Endothelial cell (in vitro differentiated cells): ENCODE measurements at regions not wholly inside any gene's neighbourhood (a gene's known extent, or its start where the extent isn't known, plus 50 kb on each side); places are given as distances from the start of the nearest gene placed in this dataset.
"Not testable (repeated sequence)": the region's sequence is repeated elsewhere in the genome, so short reads cannot be mapped to it uniquely, and the experiment has no call there.

ENCODE experiments used
- DNase-seq: peaks from one replicate; pipeline ENCODE4 v3.0.0; 2021; ENCODE audit warnings: low spot score
- H3K27ac Mint-ChIP-seq: one replicate; pipeline ENCODE4 v1.8.0; 2021; ENCODE audit warnings: mixed read lengths, inconsistent platforms; ENCODE audit not compliant: unreplicated experiment
- H3K27me3 Mint-ChIP-seq: one replicate; pipeline ENCODE4 v1.8.0; 2021; ENCODE audit warnings: mild to moderate bottlenecking, moderate library complexity, mixed read lengths, inconsistent platforms; ENCODE audit not compliant: unreplicated experiment
- H3K36me3 Mint-ChIP-seq: one replicate; pipeline ENCODE4 v1.8.0; 2021; ENCODE audit warnings: mild to moderate bottlenecking, low read depth, mixed read lengths, inconsistent platforms; ENCODE audit not compliant: unreplicated experiment
- H3K4me1 Mint-ChIP-seq: one replicate; pipeline ENCODE4 v1.8.0; 2021; ENCODE audit warnings: mild to moderate bottlenecking, mixed read lengths, inconsistent platforms; ENCODE audit not compliant: unreplicated experiment
- H3K4me3 Mint-ChIP-seq: one replicate; pipeline ENCODE4 v1.8.0; 2021; ENCODE audit warnings: mild to moderate bottlenecking, mixed read lengths, inconsistent platforms; ENCODE audit not compliant: unreplicated experiment
- H3K9me3 Mint-ChIP-seq: one replicate; pipeline ENCODE4 v1.8.0; 2021; ENCODE audit warnings: mixed read lengths, inconsistent platforms; ENCODE audit not compliant: unreplicated experiment
- TF ChIP-seq, protein P1 (sequence below): fragments of 200-600 bp; sonication (generic); IDR thresholded peaks from one replicate; pipeline ENCODE4 v1.5.0; 2021; ENCODE audit warnings: antibody characterized with exemption; ENCODE audit not compliant: unreplicated experiment

DNA sequence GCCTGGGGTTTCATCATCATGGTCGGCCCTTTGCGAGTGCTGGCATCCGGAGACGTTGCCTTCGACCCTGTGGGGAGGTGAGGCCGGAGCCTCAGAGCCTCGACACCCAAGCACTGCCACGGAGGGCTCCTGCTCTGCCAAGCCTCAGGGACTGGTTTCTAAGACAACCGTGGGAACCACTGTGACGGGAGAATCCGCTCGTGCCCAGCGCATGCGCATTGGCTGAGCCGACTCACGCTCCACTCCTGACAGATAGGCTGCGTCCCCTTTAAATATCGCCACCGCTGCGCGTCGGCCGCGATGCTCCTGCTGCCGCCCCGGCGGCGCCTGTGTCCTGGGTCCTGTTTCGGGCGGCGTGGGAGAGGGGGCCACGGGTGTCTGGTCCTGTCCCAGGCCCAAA lies 690.6 kb upstream of the TPTE start:
- H3K27ac Mint-ChIP-seq, H3K27me3 Mint-ChIP-seq, H3K4me1 Mint-ChIP-seq, H3K36me3 Mint-ChIP-seq, H3K4me3 Mint-ChIP-seq, DNase-seq, H3K9me3 Mint-ChIP-seq: not testable (repeated sequence)

DNA sequence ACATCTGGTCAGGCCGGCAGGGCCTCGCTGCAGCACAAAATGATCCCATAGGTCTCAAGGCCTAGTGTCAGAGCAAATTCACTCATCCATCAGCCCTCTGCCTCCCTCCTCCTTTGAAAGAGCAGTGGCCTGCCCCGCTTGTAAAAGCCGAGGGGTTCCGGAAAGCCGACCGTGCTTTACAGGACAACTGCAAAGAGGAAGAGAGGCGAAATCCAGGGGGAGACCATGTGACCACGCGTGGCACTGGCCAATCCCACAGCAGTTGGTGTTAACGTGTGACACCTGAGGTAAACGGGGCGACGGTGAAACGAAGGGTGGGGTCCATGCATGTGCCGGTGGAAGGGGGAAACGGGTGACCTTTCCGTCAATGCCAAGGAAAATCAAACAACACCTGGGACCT lies 688.6 kb upstream of the TPTE start:
- H3K27me3 Mint-ChIP-seq, H3K4me3 Mint-ChIP-seq, H3K9me3 Mint-ChIP-seq, DNase-seq, H3K4me1 Mint-ChIP-seq, H3K36me3 Mint-ChIP-seq, H3K27ac Mint-ChIP-seq: not testable (repeated sequence)

DNA sequence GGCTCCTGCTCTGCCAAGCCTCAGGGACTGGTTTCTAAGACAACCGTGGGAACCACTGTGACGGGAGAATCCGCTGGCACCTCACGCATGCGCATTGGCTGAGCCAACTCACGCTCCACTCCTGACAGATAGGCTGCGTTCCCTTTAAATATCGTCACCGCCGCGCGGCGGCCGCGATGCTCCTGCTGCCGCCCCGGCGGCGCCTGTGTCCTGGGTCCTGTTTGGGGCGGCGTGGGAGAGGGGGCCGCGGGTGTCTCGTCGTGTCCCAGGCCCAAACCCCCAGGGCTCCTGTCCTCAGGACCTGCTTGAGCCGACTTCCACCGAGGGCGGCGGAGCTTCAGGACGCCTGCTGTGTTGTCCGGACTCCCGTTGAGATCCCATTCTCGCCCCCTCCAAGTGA lies 684.8 kb upstream of the TPTE start:
- Mint-ChIP-seq H3K9me3 (peaks cover 32% of the 10 kb centered on the region), H3K36me3 (peaks cover 18% of the 10 kb centered on the region)

DNA sequence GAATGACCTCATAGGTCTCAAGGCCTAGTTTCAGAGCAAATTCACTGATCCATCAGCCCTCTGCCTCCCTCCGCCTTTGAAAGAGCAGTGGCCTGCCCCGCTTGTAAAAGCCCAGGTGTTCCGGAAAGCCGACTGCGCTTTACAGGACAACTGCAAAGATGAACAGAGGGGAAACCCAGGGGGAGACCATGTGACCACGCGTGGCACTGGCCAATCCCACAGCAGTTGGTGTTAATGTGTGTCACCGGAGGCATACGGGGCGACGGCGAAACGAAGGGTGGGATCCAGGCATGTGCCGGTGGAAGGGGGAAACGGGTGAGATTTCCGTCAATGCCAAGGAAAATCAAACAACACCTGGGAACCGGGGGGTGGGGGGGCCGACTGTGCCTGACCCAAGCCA lies 684.4 kb upstream of the TPTE start:
- Mint-ChIP-seq H3K4me3 (peak overlapping the region; percentile 11), H3K27me3 (peaks cover 28% of the 10 kb centered on the region), H3K36me3 (peaks cover 18% of the 10 kb centered on the region), H3K9me3 (peaks cover 33% of the 10 kb centered on the region)
- not testable (repeated sequence) for H3K4me1 Mint-ChIP-seq, H3K27ac Mint-ChIP-seq, DNase-seq

More for the DNA sequence above, 684.8 kb upstream of the TPTE start:
- not testable (repeated sequence) for H3K4me3 Mint-ChIP-seq, DNase-seq, H3K4me1 Mint-ChIP-seq, H3K27ac Mint-ChIP-seq
- peaks cover 28% of the 10 kb centered on the region for H3K27me3 Mint-ChIP-seq

DNA sequence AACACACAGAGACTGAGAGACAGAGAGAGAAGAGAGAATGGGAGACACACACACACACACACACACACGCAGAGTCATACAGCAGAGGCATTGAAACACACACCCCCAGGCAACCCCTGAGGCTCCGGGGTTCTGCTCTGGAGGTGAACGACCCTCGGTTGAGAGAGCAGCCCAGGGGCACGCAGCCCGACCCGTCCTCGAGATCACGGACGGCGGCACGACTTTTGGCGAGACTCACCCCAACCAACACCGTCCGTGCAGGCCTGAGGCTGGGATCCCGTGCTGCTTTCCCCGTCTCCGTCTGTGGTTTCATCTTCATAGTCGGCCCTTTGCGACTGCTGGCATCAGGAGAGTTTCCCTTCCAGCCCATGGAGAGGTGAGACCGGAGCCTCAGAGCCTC lies 683.9 kb upstream of the TPTE start:
- not testable (repeated sequence) for H3K27ac Mint-ChIP-seq, DNase-seq, H3K4me3 Mint-ChIP-seq, H3K4me1 Mint-ChIP-seq
- peaks cover 18% of the 10 kb centered on the region for H3K36me3 Mint-ChIP-seq
- peaks cover 28% of the 10 kb centered on the region for H3K27me3 Mint-ChIP-seq
- H3K9me3 Mint-ChIP-seq, result peaks cover 35% of the 10 kb centered on the region

DNA sequence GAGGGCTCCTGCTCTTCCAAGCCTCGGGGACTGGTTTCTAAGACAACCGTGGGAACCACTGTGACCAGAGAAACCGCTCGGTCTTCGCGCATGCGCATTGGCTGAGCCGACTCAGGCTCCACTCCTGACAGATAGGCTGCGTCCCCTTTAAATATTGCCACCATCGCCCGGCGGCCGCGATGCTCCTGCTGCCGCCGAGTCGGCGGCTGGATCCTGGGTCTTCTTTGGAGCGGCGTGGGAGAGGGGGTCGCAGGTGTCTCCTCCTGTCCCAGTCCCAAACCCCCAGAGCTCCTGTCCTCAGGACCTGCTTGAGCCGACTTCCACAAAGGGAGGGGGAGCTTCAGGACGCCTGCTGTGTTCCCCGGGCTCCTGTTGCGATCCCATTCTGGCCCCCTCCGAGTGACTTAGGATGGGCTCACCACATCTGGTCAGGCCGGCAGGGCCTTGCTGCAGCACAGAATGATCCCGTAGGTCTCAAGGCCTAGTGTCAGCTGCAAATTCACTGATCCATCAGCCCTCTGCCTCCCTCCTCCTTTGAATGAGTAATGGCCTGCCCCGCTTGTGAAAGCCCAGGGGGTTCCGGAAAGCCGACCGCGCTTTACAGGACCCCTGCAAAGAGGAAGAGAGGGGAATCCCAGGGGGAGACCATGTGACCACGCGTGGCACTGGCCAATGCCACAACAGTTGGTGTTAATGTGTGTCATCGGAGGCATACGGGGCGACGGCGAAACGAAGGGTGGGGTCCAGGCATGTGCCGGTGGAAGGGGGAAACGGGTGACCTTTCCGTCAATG lies 683.2 kb upstream of the TPTE start:
- peaks cover 18% of the 10 kb centered on the region for H3K36me3 Mint-ChIP-seq
- peaks cover 28% of the 10 kb centered on the region for H3K27me3 Mint-ChIP-seq
- DNase-seq, result no peak
- TF ChIP-seq, protein P1, sequence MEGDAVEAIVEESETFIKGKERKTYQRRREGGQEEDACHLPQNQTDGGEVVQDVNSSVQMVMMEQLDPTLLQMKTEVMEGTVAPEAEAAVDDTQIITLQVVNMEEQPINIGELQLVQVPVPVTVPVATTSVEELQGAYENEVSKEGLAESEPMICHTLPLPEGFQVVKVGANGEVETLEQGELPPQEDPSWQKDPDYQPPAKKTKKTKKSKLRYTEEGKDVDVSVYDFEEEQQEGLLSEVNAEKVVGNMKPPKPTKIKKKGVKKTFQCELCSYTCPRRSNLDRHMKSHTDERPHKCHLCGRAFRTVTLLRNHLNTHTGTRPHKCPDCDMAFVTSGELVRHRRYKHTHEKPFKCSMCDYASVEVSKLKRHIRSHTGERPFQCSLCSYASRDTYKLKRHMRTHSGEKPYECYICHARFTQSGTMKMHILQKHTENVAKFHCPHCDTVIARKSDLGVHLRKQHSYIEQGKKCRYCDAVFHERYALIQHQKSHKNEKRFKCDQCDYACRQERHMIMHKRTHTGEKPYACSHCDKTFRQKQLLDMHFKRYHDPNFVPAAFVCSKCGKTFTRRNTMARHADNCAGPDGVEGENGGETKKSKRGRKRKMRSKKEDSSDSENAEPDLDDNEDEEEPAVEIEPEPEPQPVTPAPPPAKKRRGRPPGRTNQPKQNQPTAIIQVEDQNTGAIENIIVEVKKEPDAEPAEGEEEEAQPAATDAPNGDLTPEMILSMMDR, result no peak
- H3K27ac Mint-ChIP-seq, result peak overlapping the region; percentile 70
- H3K9me3 Mint-ChIP-seq, result peaks cover 40% of the 10 kb centered on the region
- no peaks in the 10 kb centered on the region for H3K4me1 Mint-ChIP-seq
- H3K4me3 Mint-ChIP-seq, result peak overlapping the region; percentile 85

DNA sequence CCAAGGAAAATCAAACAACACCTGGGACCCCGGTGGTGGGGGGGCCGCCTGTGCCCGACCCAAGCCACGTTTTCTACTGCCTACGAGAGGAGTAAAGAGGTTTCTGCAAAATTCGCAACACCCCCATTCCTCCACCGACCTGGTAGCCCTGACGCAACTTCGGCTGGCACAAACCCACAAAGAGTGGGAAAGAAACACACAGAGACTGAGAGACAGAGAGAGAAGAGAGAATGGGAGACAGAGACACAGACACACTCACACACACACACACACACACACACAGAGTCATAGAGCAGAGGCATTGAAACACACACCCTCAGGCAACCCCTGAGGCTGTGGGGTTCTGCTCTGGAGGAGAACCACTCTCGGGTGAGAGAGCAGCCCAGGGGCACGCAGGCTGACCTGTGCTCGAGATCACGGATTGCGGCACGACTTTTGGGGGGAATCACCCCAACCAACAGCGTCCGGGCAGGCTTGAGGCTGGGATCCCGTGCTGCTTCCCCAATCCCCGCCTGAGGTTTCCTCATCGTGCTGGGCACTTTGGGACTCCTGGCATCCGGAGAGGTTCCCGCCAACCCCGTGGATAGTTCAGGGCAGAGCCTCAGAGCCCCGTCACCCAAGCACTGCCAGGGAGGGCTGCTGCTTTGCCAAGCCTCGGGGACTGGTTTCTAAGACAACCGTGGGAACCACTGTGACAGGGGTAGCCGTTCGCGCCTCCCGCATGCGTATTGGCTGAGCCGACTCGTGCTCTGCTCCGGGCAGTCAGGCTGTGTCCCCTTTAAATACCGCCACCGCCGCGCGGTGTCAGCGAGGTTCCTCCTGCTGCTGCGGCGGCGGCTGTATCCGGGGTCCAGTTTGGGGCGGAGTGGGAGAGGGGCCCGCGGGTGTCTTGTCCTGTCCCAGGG lies 682.4 kb upstream of the TPTE start:
- peak overlapping the region; percentile 85 for H3K4me3 Mint-ChIP-seq
- no peak for DNase-seq
- H3K36me3 Mint-ChIP-seq, result peaks cover 18% of the 10 kb centered on the region
- TF ChIP-seq, protein P1, result no peak
- H3K4me1 Mint-ChIP-seq, result no peaks in the 10 kb centered on the region
- peaks cover 40% of the 10 kb centered on the region for H3K9me3 Mint-ChIP-seq
- H3K27ac Mint-ChIP-seq, result peak overlapping the region; percentile 70
- peaks cover 28% of the 10 kb centered on the region for H3K27me3 Mint-ChIP-seq

DNA sequence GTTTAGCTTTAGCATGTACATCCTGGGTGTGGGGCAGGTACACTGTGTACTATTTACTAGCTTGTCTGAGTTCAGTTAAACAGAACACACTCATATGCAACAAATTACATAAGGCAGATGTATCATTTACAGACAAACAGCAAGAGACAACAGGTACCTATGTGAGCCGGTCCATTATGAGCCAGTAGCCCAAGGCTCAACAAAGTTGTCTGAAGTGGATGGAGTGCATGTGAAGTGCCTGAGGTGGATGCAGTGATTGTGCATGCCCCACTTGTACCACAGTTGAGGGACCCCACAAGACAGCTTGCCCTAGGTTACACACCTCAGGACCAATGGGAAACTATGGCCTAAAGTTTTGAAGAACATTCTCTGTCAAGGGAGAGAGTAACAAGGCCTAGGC lies 677.3 kb upstream of the TPTE start:
- H3K27me3 Mint-ChIP-seq, result peaks cover 10% of the 10 kb centered on the region
- H3K36me3 Mint-ChIP-seq, result peaks cover 13% of the 10 kb centered on the region
- not testable (repeated sequence) for DNase-seq, H3K4me1 Mint-ChIP-seq, H3K4me3 Mint-ChIP-seq, H3K27ac Mint-ChIP-seq
- peaks cover 27% of the 10 kb centered on the region for H3K9me3 Mint-ChIP-seq

DNA sequence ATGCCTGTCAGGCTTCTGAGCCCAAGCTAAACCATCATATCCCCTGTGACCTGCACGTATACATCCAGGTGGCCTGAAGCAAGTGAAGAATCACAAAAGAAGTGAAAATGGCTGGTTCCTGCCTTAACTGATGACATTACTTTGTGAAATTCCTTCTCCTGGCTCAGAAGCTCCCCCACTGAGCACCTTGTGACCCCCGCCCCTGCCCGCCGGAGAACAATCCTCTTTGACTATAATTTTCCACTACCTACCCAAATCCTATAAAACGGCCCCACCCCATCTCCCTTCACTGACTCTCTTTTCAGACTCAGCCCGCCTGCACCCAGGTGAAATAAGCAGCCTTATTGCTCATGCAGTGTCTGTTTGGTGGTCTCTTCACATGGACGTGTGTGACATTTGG lies 673.9 kb upstream of the TPTE start:
- H3K27me3 Mint-ChIP-seq, H3K4me3 Mint-ChIP-seq, H3K36me3 Mint-ChIP-seq, H3K4me1 Mint-ChIP-seq, H3K27ac Mint-ChIP-seq, DNase-seq: not testable (repeated sequence)
- peaks cover 13% of the 10 kb centered on the region for H3K9me3 Mint-ChIP-seq

DNA sequence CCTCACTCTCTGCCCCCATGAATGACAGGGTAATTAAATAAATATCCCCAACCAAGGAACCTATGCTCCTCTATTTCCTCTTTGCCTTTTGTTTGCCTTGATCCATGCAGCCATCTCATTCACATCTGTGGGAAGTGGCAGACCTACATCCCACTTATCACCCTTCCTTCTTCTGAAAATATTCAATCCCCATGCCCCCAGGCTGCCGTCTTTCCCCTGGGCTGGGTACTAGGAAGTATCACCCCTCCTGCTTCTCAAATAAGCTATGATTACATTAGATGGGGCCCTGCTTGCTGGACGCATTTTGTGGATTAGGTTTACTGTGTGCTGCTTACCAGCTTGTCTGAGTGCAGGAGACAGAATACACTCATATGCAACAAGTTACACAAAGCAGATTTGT lies 670.2 kb upstream of the TPTE start:
- not testable (repeated sequence) for H3K36me3 Mint-ChIP-seq, H3K4me3 Mint-ChIP-seq, DNase-seq, H3K4me1 Mint-ChIP-seq, H3K27ac Mint-ChIP-seq, H3K27me3 Mint-ChIP-seq
- peaks cover 10% of the 10 kb centered on the region for H3K9me3 Mint-ChIP-seq
